Osteoblast (primary cell): ENCODE measurements at regions not wholly inside any gene's neighbourhood (a gene's known extent, or its start where the extent isn't known, plus 50 kb on each side); places are given as distances from the start of the nearest gene placed in this dataset.

Experiments used
- DNase-seq: peaks from one replicate; pipeline ENCODE4 v3.0.0; 2011; ENCODE audit warnings: low spot score, mixed read lengths; ENCODE audit not compliant: insufficient read length; ENCODE audit errors: missing footprints
- H2AFZ ChIP-seq: 2 replicates; pipeline ENCODE4 v1.6.0; 2011; ENCODE audit warnings: mild to moderate bottlenecking, low read length
- H3K27ac ChIP-seq: 2 replicates; pipeline ENCODE4 v1.5.1; 2011; ENCODE audit warnings: mild to moderate bottlenecking, low read depth, low read length, moderate library complexity
- H3K27me3 ChIP-seq: 2 replicates; pipeline ENCODE4 v1.6.0; 2012; ENCODE audit warnings: mild to moderate bottlenecking, control low read depth, inconsistent platforms, low read length, moderate library complexity; ENCODE audit not compliant: insufficient read depth
- H3K36me3 ChIP-seq: 2 replicates; pipeline ENCODE4 v1.5.1; 2011; ENCODE audit warnings: mild to moderate bottlenecking, low read length, control low read depth, moderate library complexity; ENCODE audit not compliant: insufficient read depth
- H3K4me1 ChIP-seq: 2 replicates; pipeline ENCODE4 v1.5.1; 2011; ENCODE audit warnings: mild to moderate bottlenecking, low read length, control low read depth, moderate library complexity; ENCODE audit not compliant: insufficient read depth
- H3K4me2 ChIP-seq: 2 replicates; pipeline ENCODE4 v1.6.0; 2011; ENCODE audit warnings: mild to moderate bottlenecking, low read length; ENCODE audit not compliant: insufficient read depth
- H3K4me3 ChIP-seq: fragments of 200-600 bp; sonication (generic); 3 replicates; pipeline ENCODE4 v1.5.1; 2012; ENCODE audit warnings: mild to moderate bottlenecking, low read length, inconsistent platforms; ENCODE audit not compliant: insufficient read depth
- H3K79me2 ChIP-seq: 2 replicates; pipeline ENCODE4 v1.6.0; 2012; ENCODE audit warnings: mild to moderate bottlenecking, low read length, control low read depth, inconsistent platforms; ENCODE audit not compliant: insufficient read depth
- H3K9me3 ChIP-seq: 2 replicates; pipeline ENCODE4 v1.5.1; 2011; ENCODE audit warnings: low read depth, low read length, control low read depth
- H4K20me1 ChIP-seq: 2 replicates; pipeline ENCODE4 v1.6.0; 2012; ENCODE audit warnings: mild to moderate bottlenecking, low read length, control low read depth; ENCODE audit not compliant: insufficient read depth
- TF ChIP-seq, protein P1 (sequence below): IDR thresholded peaks from 2 replicates; pipeline ENCODE4 v1.5.1; 2011; ENCODE audit warnings: mild to moderate bottlenecking, low read depth, low read length, moderate library complexity; ENCODE audit errors: extremely low read depth

DNA sequence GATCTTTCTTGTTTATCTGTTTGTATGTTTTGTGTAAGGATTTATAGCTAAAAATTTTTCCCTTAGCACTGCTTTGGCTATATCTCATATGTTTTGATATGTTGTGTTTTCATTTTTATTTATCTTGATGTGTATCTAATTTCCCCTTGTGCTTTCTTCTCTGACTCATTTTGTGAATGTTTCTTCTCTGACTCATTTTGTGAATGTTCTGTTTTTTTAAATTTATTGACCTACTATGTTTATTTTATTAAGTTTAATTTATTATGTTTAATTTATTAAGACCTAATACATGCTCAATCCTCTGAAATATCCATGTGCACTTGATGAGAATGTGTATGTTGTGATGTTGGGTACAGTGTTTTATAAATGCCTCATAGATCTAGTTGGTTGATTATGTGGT, 793.5 kb upstream of the CADM2 start:
- Histone ChIP-seq H3K27me3 (no peaks in the 10 kb centered on the region), H3K4me3 (no peak overlapping the region), H3K36me3 (no peaks in the 10 kb centered on the region), H3K27ac (no peak overlapping the region), H3K4me1 (no peaks in the 10 kb centered on the region), H4K20me1 (no peaks in the 10 kb centered on the region), H3K9me3 (peaks cover 3% of the 10 kb centered on the region), H2AFZ (no peak overlapping the region), H3K4me2 (no peak overlapping the region), H3K79me2 (no peaks in the 10 kb centered on the region)
- TF ChIP-seq, protein P1, sequence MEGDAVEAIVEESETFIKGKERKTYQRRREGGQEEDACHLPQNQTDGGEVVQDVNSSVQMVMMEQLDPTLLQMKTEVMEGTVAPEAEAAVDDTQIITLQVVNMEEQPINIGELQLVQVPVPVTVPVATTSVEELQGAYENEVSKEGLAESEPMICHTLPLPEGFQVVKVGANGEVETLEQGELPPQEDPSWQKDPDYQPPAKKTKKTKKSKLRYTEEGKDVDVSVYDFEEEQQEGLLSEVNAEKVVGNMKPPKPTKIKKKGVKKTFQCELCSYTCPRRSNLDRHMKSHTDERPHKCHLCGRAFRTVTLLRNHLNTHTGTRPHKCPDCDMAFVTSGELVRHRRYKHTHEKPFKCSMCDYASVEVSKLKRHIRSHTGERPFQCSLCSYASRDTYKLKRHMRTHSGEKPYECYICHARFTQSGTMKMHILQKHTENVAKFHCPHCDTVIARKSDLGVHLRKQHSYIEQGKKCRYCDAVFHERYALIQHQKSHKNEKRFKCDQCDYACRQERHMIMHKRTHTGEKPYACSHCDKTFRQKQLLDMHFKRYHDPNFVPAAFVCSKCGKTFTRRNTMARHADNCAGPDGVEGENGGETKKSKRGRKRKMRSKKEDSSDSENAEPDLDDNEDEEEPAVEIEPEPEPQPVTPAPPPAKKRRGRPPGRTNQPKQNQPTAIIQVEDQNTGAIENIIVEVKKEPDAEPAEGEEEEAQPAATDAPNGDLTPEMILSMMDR, result no peak
- DNase-seq, result no peak

DNA sequence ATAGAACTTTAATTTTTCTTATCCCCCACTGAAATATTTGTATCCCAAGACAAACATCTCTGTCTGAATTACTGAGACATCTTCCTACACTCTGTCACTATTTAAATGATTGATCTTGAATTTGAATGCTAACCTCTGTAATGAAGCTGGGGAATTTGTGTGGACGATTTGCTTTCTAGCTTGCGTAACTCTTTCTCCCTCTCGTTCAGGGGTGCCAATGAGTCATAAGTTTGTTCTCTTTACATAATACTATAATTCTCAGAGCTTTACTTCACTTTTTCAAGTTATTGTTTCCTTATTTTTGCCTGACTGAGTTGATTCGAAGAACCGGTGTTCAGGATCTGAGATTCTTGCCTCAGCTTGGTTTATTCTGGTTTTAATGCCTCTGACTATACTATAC, 783.3 kb upstream of the CADM2 start:
- DNase-seq, result no peak

DNA sequence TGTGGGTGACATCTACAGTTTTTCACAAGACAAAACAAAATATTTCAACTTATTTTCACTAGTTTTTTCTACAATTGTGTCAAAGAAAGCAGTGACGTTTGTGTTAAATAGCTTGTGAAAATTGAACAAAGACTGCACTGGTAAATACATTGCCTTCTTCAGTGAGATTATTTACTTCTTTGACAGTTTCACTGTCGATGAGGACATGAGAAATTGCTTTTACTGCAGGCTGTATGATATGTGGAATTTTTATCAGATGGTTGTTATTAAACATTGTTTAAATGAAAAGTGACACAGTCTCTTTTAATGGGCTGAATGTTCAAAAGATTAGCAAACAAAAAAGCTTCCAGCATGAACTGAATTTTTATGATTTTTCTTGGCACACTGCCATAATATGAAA, 773.9 kb upstream of the CADM2 start:
- no peaks in the 10 kb centered on the region for H3K4me1 ChIP-seq
- H4K20me1 ChIP-seq, result no peaks in the 10 kb centered on the region
- no peaks in the 10 kb centered on the region for H3K36me3 ChIP-seq
- DNase-seq, result no peak
- no peak overlapping the region for H3K4me3 ChIP-seq
- TF ChIP-seq, protein P1, result no peak
- no peak overlapping the region for H3K27ac ChIP-seq
- H2AFZ ChIP-seq, result no peak overlapping the region
- no peak overlapping the region for H3K4me2 ChIP-seq
- no peaks in the 10 kb centered on the region for H3K79me2 ChIP-seq
- no peaks in the 10 kb centered on the region for H3K9me3 ChIP-seq
- H3K27me3 ChIP-seq, result no peaks in the 10 kb centered on the region

More for the DNA sequence above, 783.3 kb upstream of the CADM2 start:
- TF ChIP-seq, protein P1, result no peak
- no peaks in the 10 kb centered on the region for H4K20me1 ChIP-seq
- H3K79me2 ChIP-seq, result no peaks in the 10 kb centered on the region
- H3K27ac ChIP-seq, result no peak overlapping the region
- no peak overlapping the region for H3K4me3 ChIP-seq
- no peak overlapping the region for H2AFZ ChIP-seq
- no peaks in the 10 kb centered on the region for H3K36me3 ChIP-seq
- no peaks in the 10 kb centered on the region for H3K27me3 ChIP-seq
- no peaks in the 10 kb centered on the region for H3K9me3 ChIP-seq
- H3K4me1 ChIP-seq, result no peaks in the 10 kb centered on the region
- H3K4me2 ChIP-seq, result no peak overlapping the region

DNA sequence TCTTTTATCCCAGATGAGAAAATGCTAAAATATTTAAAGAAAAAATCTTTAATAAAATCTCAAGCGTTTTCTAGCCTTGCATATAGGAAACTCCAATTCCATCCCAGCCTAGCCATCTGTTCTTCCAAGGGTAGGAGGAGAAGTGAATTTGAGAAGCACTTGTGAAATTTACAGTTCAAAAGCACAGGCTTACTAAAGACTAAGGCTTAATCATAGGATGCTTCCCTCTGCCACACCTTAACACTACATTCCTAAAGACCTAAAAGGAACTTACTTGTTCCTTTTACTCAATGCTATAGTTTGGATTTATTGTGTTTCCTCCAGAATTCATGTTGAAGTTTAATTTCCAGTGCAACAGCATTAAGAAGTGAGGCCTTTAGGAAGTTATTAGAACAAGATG, 764.8 kb upstream of the CADM2 start:
- Histone ChIP-seq H3K79me2 (no peaks in the 10 kb centered on the region), H3K27ac (no peak overlapping the region), H3K36me3 (no peaks in the 10 kb centered on the region), H3K4me3 (no peak overlapping the region), H3K4me2 (no peak overlapping the region), H3K4me1 (no peaks in the 10 kb centered on the region), H4K20me1 (no peaks in the 10 kb centered on the region), H2AFZ (no peak overlapping the region), H3K27me3 (no peaks in the 10 kb centered on the region), H3K9me3 (no peaks in the 10 kb centered on the region)
- TF ChIP-seq, protein P1, result no peak
- DNase-seq, result no peak
